ENCODE measurements at regions not wholly inside any gene's neighbourhood (a gene's known extent, or its start where the extent isn't known, plus 50 kb on each side); places are given as distances from the start of the nearest gene placed in this dataset.

GRCh38 chr6:11367638-11368199 is 135.3 kb upstream of the NEDD9 start:
- 78% methylated on average over 6 of the region's 6 CpGs for WGBS
- Histone ChIP-seq H3K27me3 (no peaks in the 10 kb centered on the region), H3K4me1 (peaks cover 6% of the 10 kb centered on the region), H3K27ac (no peak overlapping the region), H3K9me3 (no peaks in the 10 kb centered on the region), H3K4me3 (no peak overlapping the region), H3K36me3 (no peaks in the 10 kb centered on the region)
- TF ChIP-seq POLR2A (IDR thresholded peaks at IDR 0.05) (no peak), EP300 (IDR thresholded peaks at IDR 0.05) (no peak), CTCF (IDR thresholded peaks at IDR 0.05) (no peak), POLR2AphosphoS5 (IDR thresholded peaks at IDR 0.05) (no peak)
- no peak for DNase-seq (ENCODE audit: low spot score in 2 of 2)

GRCh38 chr6:11366934-11367637 is 134.6 kb upstream of the NEDD9 start:
- Histone ChIP-seq H3K4me1 (peaks cover 6% of the 10 kb centered on the region), H3K9me3 (no peaks in the 10 kb centered on the region), H3K27ac (no peak overlapping the region), H3K4me3 (no peak overlapping the region), H3K36me3 (no peaks in the 10 kb centered on the region), H3K27me3 (no peaks in the 10 kb centered on the region)
- TF ChIP-seq CTCF (IDR thresholded peaks at IDR 0.05) (no peak), EP300 (IDR thresholded peaks at IDR 0.05) (no peak), POLR2A (IDR thresholded peaks at IDR 0.05) (no peak), POLR2AphosphoS5 (IDR thresholded peaks at IDR 0.05) (no peak)
- WGBS, result 59% methylated on average over 4 of the region's 4 CpGs
- DNase-seq (ENCODE audit: low spot score in 2 of 2), result no peak

- TF ChIP-seq CTCF (IDR thresholded peaks at IDR 0.05) (no peak), POLR2AphosphoS5 (IDR thresholded peaks at IDR 0.05) (no peak), EP300 (IDR thresholded peaks at IDR 0.05) (no peak), POLR2A (IDR thresholded peaks at IDR 0.05) (no peak)
- Histone ChIP-seq H3K36me3 (no peaks in the 10 kb centered on the region), H3K9me3 (no peaks in the 10 kb centered on the region), H3K27me3 (no peaks in the 10 kb centered on the region), H3K4me3 (no peak overlapping the region), H3K27ac (peak overlapping the region; percentile 70), H3K4me1 (peaks cover 6% of the 10 kb centered on the region)
- WGBS, result 85% methylated on average over 7 of the region's 7 CpGs
- DNase-seq (ENCODE audit: low spot score in 2 of 2), result no peak
Observed at GRCh38 chr6:11366183-11366933, 133.9 kb upstream of the NEDD9 start.

- Histone ChIP-seq H3K4me3 (no peak overlapping the region), H3K36me3 (no peaks in the 10 kb centered on the region), H3K27me3 (no peaks in the 10 kb centered on the region), H3K9me3 (no peaks in the 10 kb centered on the region), H3K4me1 (peaks cover 6% of the 10 kb centered on the region), H3K27ac (peak overlapping the region; percentile 70)
- 81% methylated on average over 5 of the region's 5 CpGs for WGBS
- no peak for DNase-seq (ENCODE audit: low spot score in 2 of 2)
- TF ChIP-seq POLR2AphosphoS5 (IDR thresholded peaks at IDR 0.05) (peak in 2 of 3 donors; percentile 23 to 61), CTCF (IDR thresholded peaks at IDR 0.05) (no peak), EP300 (IDR thresholded peaks at IDR 0.05) (peak; percentile 71), POLR2A (IDR thresholded peaks at IDR 0.05) (no peak)
Observed at GRCh38 chr6:11364971-11365397, 132.5 kb upstream of the NEDD9 start.
